ENCODE measurements at regions not wholly inside any gene's neighbourhood (a gene's known extent, or its start where the extent isn't known, plus 50 kb on each side); places are given as distances from the start of the nearest gene placed in this dataset.

GRCh38 chr13:97786510-97786909 is 167.0 kb upstream of the IPO5 start:
- no peak for TF ChIP-seq SP1 (CRISPR knock-in tag; conservative IDR thresholded peaks at IDR 0.05)
- TF ChIP-seq JUN (CRISPR knock-in tag; IDR thresholded peaks at IDR 0.05) = no peak
- TF ChIP-seq CREM (CRISPR knock-in tag; IDR thresholded peaks at IDR 0.05) = no peak
- no peak for TF ChIP-seq CTCF (IDR thresholded peaks at IDR 0.05)
- TF ChIP-seq MAX (CRISPR knock-in tag; IDR thresholded peaks at IDR 0.05) = no peak
- no peak for TF ChIP-seq CREB1 (CRISPR knock-in tag; IDR thresholded peaks at IDR 0.05)
- TF ChIP-seq GABPB1 (CRISPR knock-in tag; IDR thresholded peaks at IDR 0.05) = no peak
- TF ChIP-seq ZNF317 (CRISPR knock-in tag; IDR thresholded peaks at IDR 0.05; ENCODE audit: borderline replicate concordance, low read depth) = no peak
- TF ChIP-seq RELA (CRISPR knock-in tag; IDR thresholded peaks at IDR 0.05; ENCODE audit: borderline replicate concordance) = no peak
- no peak for TF ChIP-seq E2F4 (CRISPR knock-in tag; IDR thresholded peaks at IDR 0.05; ENCODE audit: borderline replicate concordance, low read depth)
- no peak for TF ChIP-seq ZNF121 (CRISPR knock-in tag; IDR thresholded peaks at IDR 0.05)
- TF ChIP-seq TP53 (CRISPR knock-in tag; IDR thresholded peaks at IDR 0.05) = no peak
